CD4-positive, alpha-beta T cell treated with Interferon alpha-2 for 1 hour (primary cell): ENCODE measurements at regions not wholly inside any gene's neighbourhood (a gene's known extent, or its start where the extent isn't known, plus 50 kb on each side); places are given as distances from the start of the nearest gene placed in this dataset.

Source experiments
- DNase-seq, 2 donors: peaks; one replicate each; pipeline ENCODE4 v3.0.0-alpha.2; 2020 to 2022

- DNase-seq, result no peak
Measured at GRCh38 chr20:24764027-24764793, 184.9 kb upstream of the CST7 start.

- no peak for DNase-seq
Measured at GRCh38 chr20:24764794-24765202, 184.3 kb upstream of the CST7 start.

GRCh38 chr20:24765316-24766142, 183.5 kb upstream of the CST7 start:
- no peak for DNase-seq

- DNase-seq, result no peak
Measured at GRCh38 chr20:24766143-24766527, 182.9 kb upstream of the CST7 start.

GRCh38 chr20:24766826-24767622, 182.0 kb upstream of the CST7 start:
- DNase-seq, result no peak

- DNase-seq, result no peak
Measured at GRCh38 chr20:24767623-24768100, 181.4 kb upstream of the CST7 start.

- DNase-seq, result no peak
Measured at GRCh38 chr20:24768201-24768636, 180.8 kb upstream of the CST7 start.

GRCh38 chr20:24768713-24769601, 180.1 kb upstream of the CST7 start:
- DNase-seq, result no peak

GRCh38 chr20:24769878-24770627, 179.0 kb upstream of the CST7 start:
- no peak for DNase-seq

GRCh38 chr20:24770628-24771541, 178.2 kb upstream of the CST7 start:
- DNase-seq, result no peak

GRCh38 chr20:24771542-24772061, 177.5 kb upstream of the CST7 start:
- DNase-seq, result no peak

GRCh38 chr20:24772667-24773066, 176.4 kb upstream of the CST7 start:
- DNase-seq, result no peak

- DNase-seq, result no peak
Measured at GRCh38 chr20:24773168-24773567, 175.9 kb upstream of the CST7 start.

- DNase-seq, result no peak
Measured at GRCh38 chr20:24773751-24774201, 175.3 kb upstream of the CST7 start.

GRCh38 chr20:24775966-24776365, 173.1 kb upstream of the CST7 start:
- no peak for DNase-seq

- no peak for DNase-seq
Measured at GRCh38 chr20:24776755-24777271, 172.3 kb upstream of the CST7 start.

GRCh38 chr20:24777746-24778145, 171.3 kb upstream of the CST7 start:
- DNase-seq, result no peak

GRCh38 chr20:24778585-24779031, 170.5 kb upstream of the CST7 start:
- DNase-seq, result no peak

GRCh38 chr20:24779131-24779530, 169.9 kb upstream of the CST7 start:
- no peak for DNase-seq

GRCh38 chr20:24779946-24780345, 169.1 kb upstream of the CST7 start:
- DNase-seq, result no peak
